AG09309 (cell line): ENCODE measurements at regions not wholly inside any gene's neighbourhood (a gene's known extent, or its start where the extent isn't known, plus 50 kb on each side); places are given as distances from the start of the nearest gene placed in this dataset.

ENCODE experiments used
- DNase-seq: peaks from one replicate; pipeline ENCODE4 v3.0.0-alpha.2; 2010; ENCODE audit warnings: low read depth
- H3K4me3 ChIP-seq: 2 replicates; pipeline ENCODE4 v1.5.1; 2011; ENCODE audit warnings: mild to moderate bottlenecking, low read depth, low read length, moderate library complexity; ENCODE audit not compliant: control insufficient read depth
- CTCF ChIP-seq: IDR thresholded peaks from 2 replicates; pipeline ENCODE4 v1.5.1; 2011; ENCODE audit warnings: mild to moderate bottlenecking, low read depth, low read length, inconsistent platforms; ENCODE audit not compliant: insufficient read depth, control insufficient read depth; ENCODE audit errors: missing control alignments

DNA sequence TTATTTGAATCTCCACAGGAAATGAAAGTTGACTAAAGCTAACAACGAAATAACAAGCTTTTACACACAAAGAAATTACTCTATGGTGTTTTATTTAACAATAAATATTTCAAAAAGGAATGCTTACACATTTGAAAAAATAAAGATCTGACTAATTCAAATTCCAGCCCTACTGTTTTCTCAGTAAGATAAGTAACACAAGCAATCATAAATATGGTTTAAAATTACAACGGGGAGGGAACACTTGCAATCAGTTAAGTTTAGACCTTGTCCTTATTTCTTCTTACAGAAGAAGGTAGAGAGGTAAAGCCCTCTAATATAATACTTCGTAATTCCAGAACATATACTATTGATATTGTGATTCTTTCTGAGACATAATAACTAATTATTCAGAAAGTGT lies 158.5 kb downstream of the DHX15 start:
- H3K4me3 ChIP-seq = no peak overlapping the region
- no peak for TF ChIP-seq CTCF
- no peak for DNase-seq

GRCh38 chr4:24423670-24424069 lies 160.7 kb downstream of the DHX15 start:
- DNase-seq = no peak
- no peak overlapping the region for H3K4me3 ChIP-seq
- TF ChIP-seq CTCF = no peak

- TF ChIP-seq CTCF = no peak
- DNase-seq = no peak
- H3K4me3 ChIP-seq = no peak overlapping the region
These were observed 161.7 kb downstream of the DHX15 start for GRCh38 chr4:24422644-24423043.

- no peak overlapping the region for H3K4me3 ChIP-seq
- DNase-seq = peak; percentile 21
- TF ChIP-seq CTCF = peak; percentile 92
These were observed 164.9 kb downstream of the DHX15 start for GRCh38 chr4:24419181-24420034.

GRCh38 chr4:24417206-24417605 lies 167.1 kb downstream of the DHX15 start:
- H3K4me3 ChIP-seq = no peak overlapping the region
- no peak for DNase-seq
- no peak for TF ChIP-seq CTCF

DNA sequence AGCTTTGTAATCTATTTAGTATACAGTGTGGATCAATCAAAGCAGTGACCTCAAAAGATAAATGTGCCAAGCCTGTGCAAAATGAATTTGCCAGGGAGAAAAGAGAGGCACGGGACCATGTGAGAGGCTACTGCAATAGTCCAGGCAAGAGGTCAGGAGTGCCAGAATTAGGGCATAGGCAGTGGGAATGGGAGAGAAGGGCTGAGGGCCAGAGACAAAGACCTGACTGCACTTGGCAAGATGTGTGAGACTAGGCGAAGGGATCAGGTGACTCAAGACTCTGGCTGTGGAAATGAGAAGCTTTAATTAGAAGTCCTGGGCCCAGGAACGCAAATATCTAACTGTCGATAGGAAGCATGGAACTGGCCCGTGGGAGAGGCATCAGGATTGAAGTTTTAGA lies 168.1 kb downstream of the DHX15 start:
- no peak for DNase-seq
- no peak for TF ChIP-seq CTCF

More for the DNA sequence above, 168.1 kb downstream of the DHX15 start:
- no peak overlapping the region for H3K4me3 ChIP-seq
